Transverse colon (tissue), 4 donors: ENCODE measurements at regions not wholly inside any gene's neighbourhood (a gene's known extent, or its start where the extent isn't known, plus 50 kb on each side); places are given as distances from the start of the nearest gene placed in this dataset.

Source experiments
- EP300 ChIP-seq: sonication (generic); formaldehyde crosslinking; IDR thresholded peaks from one replicate; pipeline ENCODE4 v1.6.1; 2017; ENCODE audit warnings: antibody characterized with exemption, low read depth
- POLR2A ChIP-seq: fragments of 450-650 bp; IDR thresholded peaks from one replicate; pipeline ENCODE4 v1.6.1; 2016; ENCODE audit warnings: antibody characterized with exemption, mild to moderate bottlenecking, moderate library complexity
- POLR2AphosphoS5 ChIP-seq, 3 donors: sonication (generic); formaldehyde crosslinking; IDR thresholded peaks; one replicate each; pipeline ENCODE4 v1.6.1; 2016; ENCODE audit warnings: antibody characterized with exemption in 3 of 3
- TF ChIP-seq, protein P1 (sequence below), 5 experiments: fragments of 200-600 bp in 3 of 5; fragments of 450-650 bp in 2 of 5; sonication (generic) in 3 of 5; IDR thresholded peaks; 1 replicate in 2 of 5; 2 replicates in 3 of 5; pipeline ENCODE4 v1.5.1; 2016 to 2017; ENCODE audit warnings: antibody characterized with exemption in 5 of 5, inconsistent platforms in 3 of 5, mild to moderate bottlenecking in 2 of 5, moderate library complexity in 1 of 5

DNA sequence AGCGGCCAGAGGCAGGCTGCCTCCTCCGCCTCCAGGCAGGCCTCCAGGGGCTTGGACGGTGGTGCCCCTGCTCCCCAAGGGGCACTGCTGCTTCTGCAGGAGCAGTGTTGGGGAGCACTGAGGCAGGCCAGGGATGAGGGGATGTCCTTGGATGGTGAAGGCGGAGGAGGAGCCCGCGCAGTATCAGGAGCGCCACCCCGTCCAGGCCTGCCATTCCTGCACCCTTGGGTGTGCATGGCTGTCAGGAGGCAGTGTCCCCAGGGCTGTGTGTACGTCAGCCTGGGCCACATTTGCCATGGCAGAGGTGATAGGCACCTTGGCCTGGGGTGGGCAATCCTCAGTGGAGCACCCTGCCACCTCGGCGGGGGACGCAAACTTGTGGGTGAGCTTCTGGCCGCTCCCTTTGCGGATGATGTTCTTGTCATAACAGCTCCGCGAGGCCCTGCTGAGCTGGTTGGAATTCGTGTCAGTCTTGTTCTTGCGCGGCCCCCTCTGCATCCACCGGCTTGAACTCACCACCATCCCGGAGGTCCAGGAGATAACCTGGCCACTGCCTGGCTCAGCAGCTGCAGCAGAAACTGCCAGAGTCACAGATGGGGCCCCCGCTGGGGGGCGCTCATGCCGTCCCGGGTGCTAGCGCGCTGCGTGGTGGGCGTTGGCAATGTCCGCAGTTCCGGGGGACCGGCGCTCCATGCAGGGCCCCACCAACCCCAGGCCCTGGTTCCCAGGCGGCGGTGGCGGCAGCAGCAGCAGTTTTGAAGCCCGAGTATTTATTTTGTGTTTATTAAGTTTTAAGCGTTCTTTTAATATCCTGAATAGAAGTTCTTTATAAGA lies 182.3 kb upstream of the ADCY1 start:
- TF ChIP-seq, protein P1, sequence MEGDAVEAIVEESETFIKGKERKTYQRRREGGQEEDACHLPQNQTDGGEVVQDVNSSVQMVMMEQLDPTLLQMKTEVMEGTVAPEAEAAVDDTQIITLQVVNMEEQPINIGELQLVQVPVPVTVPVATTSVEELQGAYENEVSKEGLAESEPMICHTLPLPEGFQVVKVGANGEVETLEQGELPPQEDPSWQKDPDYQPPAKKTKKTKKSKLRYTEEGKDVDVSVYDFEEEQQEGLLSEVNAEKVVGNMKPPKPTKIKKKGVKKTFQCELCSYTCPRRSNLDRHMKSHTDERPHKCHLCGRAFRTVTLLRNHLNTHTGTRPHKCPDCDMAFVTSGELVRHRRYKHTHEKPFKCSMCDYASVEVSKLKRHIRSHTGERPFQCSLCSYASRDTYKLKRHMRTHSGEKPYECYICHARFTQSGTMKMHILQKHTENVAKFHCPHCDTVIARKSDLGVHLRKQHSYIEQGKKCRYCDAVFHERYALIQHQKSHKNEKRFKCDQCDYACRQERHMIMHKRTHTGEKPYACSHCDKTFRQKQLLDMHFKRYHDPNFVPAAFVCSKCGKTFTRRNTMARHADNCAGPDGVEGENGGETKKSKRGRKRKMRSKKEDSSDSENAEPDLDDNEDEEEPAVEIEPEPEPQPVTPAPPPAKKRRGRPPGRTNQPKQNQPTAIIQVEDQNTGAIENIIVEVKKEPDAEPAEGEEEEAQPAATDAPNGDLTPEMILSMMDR (IDR thresholded peaks at IDR 0.05) = no peak
- TF ChIP-seq POLR2A (no peak), POLR2AphosphoS5 (IDR thresholded peaks at IDR 0.05) (no peak), EP300 (no peak)
